H1 (cell line): ENCODE measurements at regions not wholly inside any gene's neighbourhood (a gene's known extent, or its start where the extent isn't known, plus 50 kb on each side); places are given as distances from the start of the nearest gene placed in this dataset.

ENCODE experiments used
- BRCA1 ChIP-seq: IDR thresholded peaks from 2 replicates; pipeline ENCODE4 v1.6.1; 2012; ENCODE audit warnings: low read depth, low read length, improper control_type of control experiment
- CREB1 ChIP-seq: IDR thresholded peaks from 2 replicates; pipeline ENCODE4 v1.6.1; 2012; ENCODE audit warnings: inconsistent platforms
- EP300 ChIP-seq, 2 experiments: IDR thresholded peaks; 1 replicate in 1 of 2; 2 replicates in 1 of 2; pipeline ENCODE4 v1.6.1; 2011 to 2012; ENCODE audit warnings: low read depth in 2 of 2, low read length in 2 of 2, mild to moderate bottlenecking in 2 of 2, borderline replicate concordance in 1 of 2, inconsistent platforms in 1 of 2, moderate library complexity in 1 of 2
- NANOG ChIP-seq: IDR thresholded peaks from 2 replicates; pipeline ENCODE4 v1.6.1; 2011; ENCODE audit warnings: low read length, low read depth, mild to moderate bottlenecking, inconsistent platforms; ENCODE audit not compliant: insufficient read depth, poor library complexity, severe bottlenecking
- TF ChIP-seq, protein P1 (sequence below): IDR thresholded peaks from 2 replicates; pipeline ENCODE4 v1.6.1; 2011; ENCODE audit warnings: low read depth, mild to moderate bottlenecking, low read length; ENCODE audit not compliant: insufficient read depth
- TF ChIP-seq, protein P2 (sequence below): IDR thresholded peaks from 2 replicates; pipeline ENCODE4 v1.6.1; 2012; ENCODE audit warnings: inconsistent platforms
- TF ChIP-seq, protein P3 (sequence below), 3 experiments: IDR thresholded peaks; 1 replicate in 2 of 3; 2 replicates in 1 of 3; pipeline versions ENCODE4 v1.5.1 to v1.6.1; 2011; ENCODE audit warnings: low read length in 3 of 3, mild to moderate bottlenecking in 3 of 3, inconsistent platforms in 2 of 3, low read depth in 1 of 3, moderate library complexity in 1 of 3; ENCODE audit not compliant: insufficient read depth in 1 of 3; ENCODE audit errors: control extremely low read depth in 1 of 3

DNA sequence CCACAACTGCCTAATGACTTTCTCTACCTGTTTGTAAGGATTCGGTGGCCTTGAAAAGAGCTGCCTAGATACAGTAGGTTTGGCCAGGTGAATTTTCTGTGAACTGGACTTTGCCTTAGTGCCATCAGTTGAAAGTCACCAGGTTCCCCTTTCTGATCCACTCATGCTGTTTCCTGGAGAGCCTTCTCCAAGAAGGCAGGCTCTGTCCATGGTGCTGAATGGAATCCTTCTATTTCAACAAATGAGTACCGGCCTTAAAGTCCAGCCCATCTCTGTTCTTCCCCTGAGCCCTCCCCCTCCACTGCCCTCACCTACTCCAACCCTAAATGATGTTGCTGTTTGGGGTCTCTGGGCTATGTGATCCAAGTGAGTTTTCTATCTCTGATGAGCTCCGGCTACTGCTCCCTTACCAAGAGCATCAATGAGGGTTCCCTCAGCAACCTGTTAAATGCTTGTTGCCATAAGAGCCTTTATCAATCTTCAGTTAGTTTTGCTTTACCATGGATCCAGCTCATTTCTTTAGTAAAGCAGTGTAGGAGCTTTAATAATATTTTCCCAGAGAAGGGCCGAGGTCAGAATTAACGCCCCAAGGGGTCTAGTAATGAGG, 500.4 kb downstream of the PTPRU start:
- TF ChIP-seq NANOG = no peak
- TF ChIP-seq BRCA1 = no peak
- TF ChIP-seq, protein P1, sequence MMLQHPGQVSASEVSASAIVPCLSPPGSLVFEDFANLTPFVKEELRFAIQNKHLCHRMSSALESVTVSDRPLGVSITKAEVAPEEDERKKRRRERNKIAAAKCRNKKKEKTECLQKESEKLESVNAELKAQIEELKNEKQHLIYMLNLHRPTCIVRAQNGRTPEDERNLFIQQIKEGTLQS = no peak
- TF ChIP-seq CREB1 = no peak
- TF ChIP-seq EP300 (IDR thresholded peaks at IDR 0.05; ENCODE audit: borderline replicate concordance in 1 of 2, low read depth in 2 of 2, low read length in 2 of 2) = no peak
- TF ChIP-seq, protein P2, sequence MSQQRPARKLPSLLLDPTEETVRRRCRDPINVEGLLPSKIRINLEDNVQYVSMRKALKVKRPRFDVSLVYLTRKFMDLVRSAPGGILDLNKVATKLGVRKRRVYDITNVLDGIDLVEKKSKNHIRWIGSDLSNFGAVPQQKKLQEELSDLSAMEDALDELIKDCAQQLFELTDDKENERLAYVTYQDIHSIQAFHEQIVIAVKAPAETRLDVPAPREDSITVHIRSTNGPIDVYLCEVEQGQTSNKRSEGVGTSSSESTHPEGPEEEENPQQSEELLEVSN = no peak
- TF ChIP-seq, protein P3, sequence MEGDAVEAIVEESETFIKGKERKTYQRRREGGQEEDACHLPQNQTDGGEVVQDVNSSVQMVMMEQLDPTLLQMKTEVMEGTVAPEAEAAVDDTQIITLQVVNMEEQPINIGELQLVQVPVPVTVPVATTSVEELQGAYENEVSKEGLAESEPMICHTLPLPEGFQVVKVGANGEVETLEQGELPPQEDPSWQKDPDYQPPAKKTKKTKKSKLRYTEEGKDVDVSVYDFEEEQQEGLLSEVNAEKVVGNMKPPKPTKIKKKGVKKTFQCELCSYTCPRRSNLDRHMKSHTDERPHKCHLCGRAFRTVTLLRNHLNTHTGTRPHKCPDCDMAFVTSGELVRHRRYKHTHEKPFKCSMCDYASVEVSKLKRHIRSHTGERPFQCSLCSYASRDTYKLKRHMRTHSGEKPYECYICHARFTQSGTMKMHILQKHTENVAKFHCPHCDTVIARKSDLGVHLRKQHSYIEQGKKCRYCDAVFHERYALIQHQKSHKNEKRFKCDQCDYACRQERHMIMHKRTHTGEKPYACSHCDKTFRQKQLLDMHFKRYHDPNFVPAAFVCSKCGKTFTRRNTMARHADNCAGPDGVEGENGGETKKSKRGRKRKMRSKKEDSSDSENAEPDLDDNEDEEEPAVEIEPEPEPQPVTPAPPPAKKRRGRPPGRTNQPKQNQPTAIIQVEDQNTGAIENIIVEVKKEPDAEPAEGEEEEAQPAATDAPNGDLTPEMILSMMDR (IDR thresholded peaks at IDR 0.05; ENCODE audit: control extremely low read depth in 1 of 3, insufficient read depth in 1 of 3, low read depth in 1 of 3, low read length in 3 of 3) = no peak
